IMR-90 (cell line): ENCODE measurements at regions not wholly inside any gene's neighbourhood (a gene's known extent, or its start where the extent isn't known, plus 50 kb on each side); places are given as distances from the start of the nearest gene placed in this dataset.
"Not testable (repeated sequence)": the region's sequence is repeated elsewhere in the genome, so short reads cannot be mapped to it uniquely, and the experiment has no call there.

Experiments
- MAFK ChIP-seq: IDR thresholded peaks from 2 replicates; pipeline ENCODE4 v1.6.1; 2012; ENCODE audit warnings: low read depth, low read length, improper control_type of control experiment
- NFE2L2 ChIP-seq: fragments of 150-350 bp; IDR thresholded peaks from 2 replicates; pipeline ENCODE4 v1.6.1; 2016; ENCODE audit warnings: low read depth, mild to moderate bottlenecking, low read length
- RAD21 ChIP-seq: IDR thresholded peaks from 2 replicates; pipeline ENCODE4 v1.6.1; 2012; ENCODE audit warnings: low read length, improper control_type of control experiment
- TF ChIP-seq, protein P1 (sequence below): conservative IDR thresholded peaks from 2 replicates; pipeline ENCODE4 v1.5.1; 2012; ENCODE audit warnings: mild to moderate bottlenecking, low read depth, low read length, improper control_type of control experiment

DNA sequence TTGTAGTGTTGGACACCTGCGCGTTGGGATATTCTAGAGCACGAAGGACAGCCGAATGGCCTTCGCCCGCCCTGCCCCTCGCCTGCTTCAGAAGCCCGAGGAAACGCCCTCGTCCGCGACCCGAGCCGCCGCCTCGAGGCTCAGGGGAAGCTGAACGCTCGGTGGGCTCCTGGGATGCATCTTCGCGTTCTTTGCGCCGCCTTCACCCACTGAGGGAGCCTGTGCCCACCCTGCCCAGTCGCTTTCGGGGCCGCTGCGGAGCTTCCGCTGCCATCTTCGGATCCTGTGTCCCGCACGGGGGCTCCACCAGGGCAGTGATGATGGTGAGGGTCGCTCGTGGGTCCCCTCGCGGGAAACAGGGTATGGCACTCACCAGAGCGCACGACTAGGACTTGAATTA is 61.8 kb upstream of the NBPF20 start:
- TF ChIP-seq MAFK, RAD21, NFE2L2: not testable (repeated sequence)
- TF ChIP-seq, protein P1, sequence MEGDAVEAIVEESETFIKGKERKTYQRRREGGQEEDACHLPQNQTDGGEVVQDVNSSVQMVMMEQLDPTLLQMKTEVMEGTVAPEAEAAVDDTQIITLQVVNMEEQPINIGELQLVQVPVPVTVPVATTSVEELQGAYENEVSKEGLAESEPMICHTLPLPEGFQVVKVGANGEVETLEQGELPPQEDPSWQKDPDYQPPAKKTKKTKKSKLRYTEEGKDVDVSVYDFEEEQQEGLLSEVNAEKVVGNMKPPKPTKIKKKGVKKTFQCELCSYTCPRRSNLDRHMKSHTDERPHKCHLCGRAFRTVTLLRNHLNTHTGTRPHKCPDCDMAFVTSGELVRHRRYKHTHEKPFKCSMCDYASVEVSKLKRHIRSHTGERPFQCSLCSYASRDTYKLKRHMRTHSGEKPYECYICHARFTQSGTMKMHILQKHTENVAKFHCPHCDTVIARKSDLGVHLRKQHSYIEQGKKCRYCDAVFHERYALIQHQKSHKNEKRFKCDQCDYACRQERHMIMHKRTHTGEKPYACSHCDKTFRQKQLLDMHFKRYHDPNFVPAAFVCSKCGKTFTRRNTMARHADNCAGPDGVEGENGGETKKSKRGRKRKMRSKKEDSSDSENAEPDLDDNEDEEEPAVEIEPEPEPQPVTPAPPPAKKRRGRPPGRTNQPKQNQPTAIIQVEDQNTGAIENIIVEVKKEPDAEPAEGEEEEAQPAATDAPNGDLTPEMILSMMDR = not testable (repeated sequence)
